22Rv1 (cell line): ENCODE measurements at regions not wholly inside any gene's neighbourhood (a gene's known extent, or its start where the extent isn't known, plus 50 kb on each side); places are given as distances from the start of the nearest gene placed in this dataset.
"Not testable (repeated sequence)": the region's sequence is repeated elsewhere in the genome, so short reads cannot be mapped to it uniquely, and the experiment has no call there.

ENCODE experiments used
- CTCF ChIP-seq: fragments of 450-650 bp; IDR thresholded peaks from 2 replicates; pipeline ENCODE4 v1.5.1; 2017; ENCODE audit warnings: mild to moderate bottlenecking
- ZFX ChIP-seq: fragments of 450-650 bp; IDR thresholded peaks from 2 replicates; pipeline ENCODE4 v1.6.1; 2017; ENCODE audit warnings: antibody characterized with exemption, borderline replicate concordance

GRCh38 chr16:34099028-34099427 lies 639.6 kb downstream of the TP53TG3F start:
- not testable (repeated sequence) for TF ChIP-seq CTCF, ZFX
